ENCODE measurements at regions not wholly inside any gene's neighbourhood (a gene's known extent, or its start where the extent isn't known, plus 50 kb on each side); places are given as distances from the start of the nearest gene placed in this dataset.

GRCh38 chr10:130341356-130341755 is 205.2 kb downstream of the GLRX3 start:
- peaks cover 42% of the 10 kb centered on the region for H3K36me3 Mint-ChIP-seq (ENCODE audit: low read depth)
- no peak overlapping the region for H2AFZ ChIP-seq
- no peaks in the 10 kb centered on the region for H3K4me1 ChIP-seq (ENCODE audit: insufficient read depth)
- H3K27me3 ChIP-seq (ENCODE audit: insufficient read depth) = no peaks in the 10 kb centered on the region
- 0 out of 2 replicates have a peak, but pooled peaks cover 3% of the 10 kb centered on the region for H3K36me3 ChIP-seq (ENCODE audit: insufficient read depth)
- no peak overlapping the region for H3K27ac ChIP-seq (ENCODE audit: low read depth)
- DNase-seq (ENCODE audit: low spot score) (no peak), ATAC-seq (no peak)
- no peak overlapping the region for H3K4me3 ChIP-seq
- H4K20me1 ChIP-seq (replicated peaks; ENCODE audit: insufficient read depth) = no peaks in the 10 kb centered on the region
- no peaks in the 10 kb centered on the region for H3K9me2 ChIP-seq (ENCODE audit: insufficient read depth)
- TF ChIP-seq CREB1 (CRISPR knock-in tag; IDR thresholded peaks at IDR 0.05; ENCODE audit: low read depth) = no peak
- no peak for TF ChIP-seq ZNF114 (CRISPR knock-in tag; IDR thresholded peaks at IDR 0.05)
- TF ChIP-seq ETS1 (IDR thresholded peaks at IDR 0.05) = no peak
- no peak for TF ChIP-seq NANOG (IDR thresholded peaks at IDR 0.05; ENCODE audit: borderline replicate concordance)
- no peak for TF ChIP-seq ZNF462 (CRISPR knock-in tag; IDR thresholded peaks at IDR 0.05)
- no peak for TF ChIP-seq ZNF331 (CRISPR knock-in tag; IDR thresholded peaks at IDR 0.05; ENCODE audit: low read depth)
- no peak for TF ChIP-seq JUNB (IDR thresholded peaks at IDR 0.05; ENCODE audit: unreplicated experiment)
- TF ChIP-seq STAT1 (IDR thresholded peaks at IDR 0.05; ENCODE audit: unreplicated experiment) = no peak
- no peak for TF ChIP-seq CTCF (conservative IDR thresholded peaks at IDR 0.05; ENCODE audit: low read depth in 2 of 2)
- TF ChIP-seq EZH2phosphoT487 (IDR thresholded peaks at IDR 0.05; ENCODE audit: unreplicated experiment) = no peak
- peaks cover 96% of the 10 kb centered on the region for H3K9me3 Mint-ChIP-seq
- peaks cover 7% of the 10 kb centered on the region for H3K27me3 Mint-ChIP-seq (ENCODE audit: insufficient read depth, low read depth, poor library complexity)
- H3K4me2 ChIP-seq = no peak overlapping the region
- H3F3A ChIP-seq (replicated peaks; ENCODE audit: low read depth) = no peaks in the 10 kb centered on the region
- no peaks in the 10 kb centered on the region for H3K4me1 Mint-ChIP-seq
- no peak overlapping the region for H3K4me3 Mint-ChIP-seq
- no peaks in the 10 kb centered on the region for H3K79me2 ChIP-seq (replicated peaks; ENCODE audit: insufficient read depth)
- H3K27ac Mint-ChIP-seq = no peak overlapping the region

Measured in GM23338 (cell line).